Esophagus muscularis mucosa (tissue), 3 donors: ENCODE measurements at regions not wholly inside any gene's neighbourhood (a gene's known extent, or its start where the extent isn't known, plus 50 kb on each side); places are given as distances from the start of the nearest gene placed in this dataset.

Experiments used
- CTCF ChIP-seq, 3 experiments: fragments of 200-600 bp in 2 of 3; fragments of 450-650 bp in 1 of 3; sonication (generic) in 2 of 3; IDR thresholded peaks; one replicate each; pipeline ENCODE4 v1.5.1; 2017 to 2019; ENCODE audit warnings: antibody characterized with exemption in 3 of 3, mild to moderate bottlenecking in 2 of 3, moderate library complexity in 1 of 3
- POLR2A ChIP-seq: fragments of 450-650 bp; IDR thresholded peaks from one replicate; pipeline ENCODE4 v1.6.1; 2017; ENCODE audit warnings: antibody characterized with exemption, moderate library complexity, mild to moderate bottlenecking, low read depth

GRCh38 chr20:22004946-22005345, 299.5 kb downstream of the PAX1 start:
- no peak for TF ChIP-seq CTCF (IDR thresholded peaks at IDR 0.05)
- TF ChIP-seq POLR2A, result no peak
